Cardiac fibroblast (primary cell): ENCODE measurements at regions not wholly inside any gene's neighbourhood (a gene's known extent, or its start where the extent isn't known, plus 50 kb on each side); places are given as distances from the start of the nearest gene placed in this dataset.
"Not testable (repeated sequence)": the region's sequence is repeated elsewhere in the genome, so short reads cannot be mapped to it uniquely, and the experiment has no call there.

ENCODE experiments used
- DNase-seq, 2 donors: peaks; one replicate each; pipeline versions ENCODE4 v3.0.0 to v3.0.0-alpha.2; 2010; ENCODE audit warnings: low read depth in 2 of 2
- H3K4me3 ChIP-seq, 2 donors: replicated peaks in 1 of 2; 1 replicate in 1 of 2; 2 replicates in 1 of 2; pipeline ENCODE4 v1.5.1; 2011; ENCODE audit warnings: low read depth in 2 of 2, low read length in 2 of 2, mild to moderate bottlenecking in 2 of 2, moderate library complexity in 1 of 2
- TF ChIP-seq, protein P1 (sequence below): IDR thresholded peaks from one replicate; pipeline ENCODE4 v1.5.1; 2011; ENCODE audit warnings: low read depth, mild to moderate bottlenecking, low read length, inconsistent platforms

DNA sequence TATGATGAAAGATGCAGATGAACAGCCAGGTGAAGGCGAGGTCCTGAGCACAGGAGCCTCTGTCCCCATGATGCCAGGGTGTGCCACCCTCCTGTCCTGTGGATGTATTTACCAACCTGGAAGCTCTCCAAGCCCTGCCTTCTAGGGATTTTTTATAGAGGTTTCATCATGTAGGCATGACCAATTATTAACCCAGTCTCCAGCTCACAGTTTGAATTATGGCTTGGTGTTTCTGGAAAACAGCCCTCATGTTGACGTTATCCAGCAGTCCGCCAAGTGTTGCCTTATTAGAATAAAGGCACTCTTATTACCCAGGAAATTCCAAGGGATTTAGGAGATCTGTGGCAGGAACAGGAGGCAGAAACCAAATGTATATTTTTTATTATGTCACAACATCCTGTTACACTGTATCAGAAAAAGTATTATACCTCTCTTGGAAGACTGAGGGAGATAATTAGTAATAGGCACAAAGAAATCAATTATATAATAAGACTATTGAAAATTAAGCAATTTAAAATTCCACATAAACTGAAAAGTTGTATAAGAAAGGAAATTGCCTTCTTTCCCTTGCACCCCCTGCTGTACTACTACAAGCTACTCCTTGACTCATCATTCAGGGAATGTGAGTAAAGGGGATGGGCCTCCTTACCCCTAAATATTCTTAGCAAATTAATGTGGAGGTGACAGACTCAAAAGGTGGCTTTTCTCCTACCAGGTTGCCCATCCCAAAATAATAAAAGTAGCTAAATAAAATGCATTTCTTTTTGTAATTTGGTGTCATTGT lies 129.6 kb downstream of the ZNF330 start:
- DNase-seq: peak; percentile 83 to 91
- H3K4me3 ChIP-seq: no peak overlapping the region
- TF ChIP-seq, protein P1, sequence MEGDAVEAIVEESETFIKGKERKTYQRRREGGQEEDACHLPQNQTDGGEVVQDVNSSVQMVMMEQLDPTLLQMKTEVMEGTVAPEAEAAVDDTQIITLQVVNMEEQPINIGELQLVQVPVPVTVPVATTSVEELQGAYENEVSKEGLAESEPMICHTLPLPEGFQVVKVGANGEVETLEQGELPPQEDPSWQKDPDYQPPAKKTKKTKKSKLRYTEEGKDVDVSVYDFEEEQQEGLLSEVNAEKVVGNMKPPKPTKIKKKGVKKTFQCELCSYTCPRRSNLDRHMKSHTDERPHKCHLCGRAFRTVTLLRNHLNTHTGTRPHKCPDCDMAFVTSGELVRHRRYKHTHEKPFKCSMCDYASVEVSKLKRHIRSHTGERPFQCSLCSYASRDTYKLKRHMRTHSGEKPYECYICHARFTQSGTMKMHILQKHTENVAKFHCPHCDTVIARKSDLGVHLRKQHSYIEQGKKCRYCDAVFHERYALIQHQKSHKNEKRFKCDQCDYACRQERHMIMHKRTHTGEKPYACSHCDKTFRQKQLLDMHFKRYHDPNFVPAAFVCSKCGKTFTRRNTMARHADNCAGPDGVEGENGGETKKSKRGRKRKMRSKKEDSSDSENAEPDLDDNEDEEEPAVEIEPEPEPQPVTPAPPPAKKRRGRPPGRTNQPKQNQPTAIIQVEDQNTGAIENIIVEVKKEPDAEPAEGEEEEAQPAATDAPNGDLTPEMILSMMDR: no peak

DNA sequence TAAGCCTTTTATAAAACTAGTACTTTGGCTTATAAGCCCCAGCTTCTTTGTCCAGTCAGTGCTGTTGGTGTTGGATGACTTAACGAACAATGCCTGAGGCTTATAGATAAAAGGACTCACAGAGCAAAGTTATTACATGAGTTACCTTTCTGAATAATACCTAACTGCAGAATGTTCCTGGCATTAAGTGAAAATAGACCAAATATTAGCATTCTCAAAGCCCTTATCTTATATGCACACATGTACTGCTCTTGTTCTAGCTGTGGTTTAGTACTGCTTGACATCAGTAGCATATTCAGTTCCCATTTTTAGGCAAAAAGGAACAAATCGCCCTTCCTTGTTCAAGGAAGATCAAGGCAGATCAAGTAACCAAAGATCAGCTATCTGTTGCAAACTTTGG lies 131.6 kb downstream of the ZNF330 start:
- no peak overlapping the region for H3K4me3 ChIP-seq
- DNase-seq: no peak
- TF ChIP-seq, protein P1: no peak

DNA sequence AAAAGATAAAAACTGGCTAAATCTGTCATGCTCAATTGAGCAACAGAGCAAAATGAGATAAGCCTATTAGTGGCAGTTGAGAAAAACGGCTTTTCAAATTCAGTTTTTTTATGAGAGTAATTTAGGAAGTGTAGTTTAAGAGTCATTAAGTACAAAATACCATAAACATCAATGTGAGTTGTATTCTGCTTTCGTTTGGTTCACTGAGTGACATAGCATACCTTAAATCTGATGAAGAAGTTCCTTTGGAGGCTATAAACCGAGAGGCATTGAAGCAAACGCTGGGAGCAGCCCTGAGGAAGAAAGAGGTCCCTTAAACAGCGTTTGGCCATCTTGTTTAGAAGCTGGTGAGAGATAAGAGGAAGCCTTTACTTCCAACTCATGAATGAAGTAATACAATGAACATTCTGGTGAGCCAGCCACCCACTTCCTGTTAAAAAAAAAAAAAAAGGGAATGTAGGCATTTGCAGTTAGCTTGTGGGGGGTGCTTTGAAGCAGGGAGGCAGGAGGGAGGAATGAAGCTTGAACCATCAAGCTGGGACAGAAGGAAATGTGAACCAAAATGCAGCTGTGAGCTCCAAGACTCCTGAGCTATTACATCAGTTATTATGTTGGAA lies 132.3 kb downstream of the ZNF330 start:
- TF ChIP-seq, protein P1: no peak
- H3K4me3 ChIP-seq: peak overlapping the region in 1 of 2 donors; percentile 8
- DNase-seq: peak; percentile 85 to 89

DNA sequence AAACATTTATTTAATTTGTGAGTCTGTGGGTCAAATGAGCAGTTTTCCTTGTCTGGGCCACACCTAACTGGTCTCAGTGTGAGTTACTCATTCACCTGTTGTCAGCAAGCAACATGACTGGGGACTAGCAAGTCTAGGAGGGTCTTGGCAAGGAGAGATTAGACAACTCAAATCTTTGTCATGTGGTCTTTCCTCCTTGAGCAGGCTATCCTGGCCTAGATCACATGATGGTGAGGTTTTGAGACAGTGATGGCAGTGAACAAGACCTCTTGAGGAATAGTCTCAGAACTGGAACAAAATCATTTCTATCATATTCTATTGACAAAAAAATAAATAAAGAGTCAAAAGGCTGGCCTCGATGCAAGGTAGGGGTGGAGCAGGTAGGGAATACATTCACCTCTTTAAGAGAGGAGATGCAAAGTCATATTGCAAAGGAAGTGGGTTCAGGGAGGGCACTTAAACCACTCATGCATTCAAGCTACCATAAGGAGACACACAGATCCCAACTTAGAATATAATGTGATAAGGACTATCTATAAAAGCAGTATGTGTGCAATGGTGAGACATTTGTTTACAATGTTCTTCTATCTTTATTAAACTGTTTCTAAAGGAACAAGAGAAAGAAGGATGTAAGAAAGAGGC lies 135.7 kb downstream of the ZNF330 start:
- TF ChIP-seq, protein P1: no peak
- DNase-seq: no peak
- no peak overlapping the region for H3K4me3 ChIP-seq

DNA sequence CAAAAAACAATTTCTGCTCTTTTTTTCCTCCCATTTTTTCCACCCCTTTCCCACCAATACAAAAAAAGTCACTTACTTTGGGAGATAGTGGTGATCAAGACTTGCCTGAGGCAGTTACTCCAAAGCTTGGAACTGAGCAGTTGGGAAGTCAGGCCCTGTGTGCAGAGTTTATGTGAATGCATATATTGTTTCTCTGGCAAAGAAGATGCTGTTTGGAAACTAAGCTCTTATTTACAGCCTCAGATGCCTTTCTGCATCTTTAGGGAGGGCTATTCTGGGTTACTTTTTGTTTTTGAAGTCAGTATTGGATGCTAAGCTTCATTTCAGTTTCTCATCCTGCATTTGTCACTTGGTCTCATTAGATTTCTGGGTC lies 136.3 kb downstream of the ZNF330 start:
- TF ChIP-seq, protein P1: no peak
- no peak overlapping the region for H3K4me3 ChIP-seq
- DNase-seq: no peak

DNA sequence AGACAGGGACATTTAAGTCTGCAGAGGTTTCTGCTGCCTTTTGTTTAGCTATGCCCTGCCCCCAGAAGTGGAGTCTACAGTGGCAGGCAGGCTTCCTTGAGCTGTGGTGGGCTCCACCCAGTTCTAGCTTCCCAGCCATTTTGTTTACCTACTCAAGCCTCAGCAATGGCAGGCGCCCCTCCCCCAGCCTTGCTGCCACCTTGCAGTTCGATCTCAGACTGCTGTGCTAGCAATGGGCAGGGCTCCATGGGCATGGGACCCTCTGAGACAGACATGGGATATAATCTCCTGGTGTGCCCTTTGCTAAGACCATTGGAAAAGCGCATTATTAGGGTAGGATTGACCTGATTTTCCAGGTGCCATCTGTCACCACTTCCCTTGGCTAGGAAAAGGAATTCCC lies 147.5 kb downstream of the ZNF330 start:
- not testable (repeated sequence) for DNase-seq, H3K4me3 ChIP-seq

DNA sequence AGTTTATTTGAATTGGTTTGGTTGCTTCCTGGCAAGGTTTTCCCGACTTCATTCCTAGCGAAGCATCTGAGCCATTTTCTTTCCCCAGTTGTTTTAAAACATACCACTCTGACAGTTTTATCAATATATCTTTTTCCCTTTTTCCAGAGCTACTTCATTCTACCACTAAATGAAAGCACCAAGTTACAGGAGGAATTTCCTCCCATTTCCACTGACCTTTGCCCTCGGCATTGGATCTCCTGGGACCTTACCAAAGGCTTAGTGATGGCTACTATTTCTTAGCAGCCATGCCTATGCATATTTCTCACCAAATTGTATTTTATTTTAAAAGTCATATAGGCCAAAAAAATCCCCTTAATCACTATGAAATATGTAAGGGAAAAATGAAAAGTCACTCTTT lies 150.5 kb downstream of the ZNF330 start:
- no peak for DNase-seq
- no peak overlapping the region for H3K4me3 ChIP-seq
- TF ChIP-seq, protein P1: no peak
